IMR-90 (cell line): ENCODE measurements at regions not wholly inside any gene's neighbourhood (a gene's known extent, or its start where the extent isn't known, plus 50 kb on each side); places are given as distances from the start of the nearest gene placed in this dataset.

Experiments used
- ATAC-seq: fragments of 200-7000 bp; cut with Tn5 transposase; 2 replicates; pipeline ENCODE4 v1.9.1; 2020; ENCODE audit warnings: low read depth, mild to moderate bottlenecking, moderate library complexity
- BruUV-seq: library from RNA; stranded (reverse); fragments of 400-500 nt; replicated peaks from 2 replicates; lab custom pipeline; 2021; lab: Mats Ljungman, UMichigan
- CTCF ChIA-PET: fragments of 300-600 bp; formaldehyde crosslinking; extraction: SDS; loops from one replicate; lab custom pipeline; 2021; ENCODE audit warnings: antibody characterized with exemption; lab: Yijun Ruan, JAX
- POLR2A ChIA-PET: fragments of 300-600 bp; sonication (Branson Sonifier 250); formaldehyde crosslinking; loops from one replicate; lab custom pipeline; 2022; ENCODE audit warnings: antibody characterized with exemption; ENCODE audit not compliant: unreplicated experiment; lab: Charles Lee
- DNase-seq: peaks from one replicate; pipeline ENCODE4 v3.0.0; 2013
- H2AFZ ChIP-seq: replicated peaks from 2 replicates; pipeline ENCODE3; 2013; ENCODE audit warnings: low read length, mild to moderate bottlenecking; ENCODE audit not compliant: poor library complexity
- H2AK5ac ChIP-seq: 2 replicates; pipeline ENCODE4 v1.6.1; 2013; ENCODE audit warnings: low read depth, low read length, inconsistent platforms
- H2AK9ac ChIP-seq: replicated peaks from 2 replicates; pipeline ENCODE3; 2013; ENCODE audit warnings: mild to moderate bottlenecking, low read depth, low read length, moderate library complexity; ENCODE audit not compliant: poor library complexity
- H2BK120ac ChIP-seq: 2 replicates; pipeline ENCODE4 v1.6.1; 2013; ENCODE audit warnings: low read depth, low read length, inconsistent platforms
- H2BK15ac ChIP-seq: 3 replicates; pipeline ENCODE4 v1.6.1; 2013; ENCODE audit warnings: low read depth, low read length, inconsistent platforms
- H2BK20ac ChIP-seq: 2 replicates; pipeline ENCODE4 v1.6.1; 2013; ENCODE audit warnings: low read depth, mild to moderate bottlenecking, inconsistent platforms, low read length, moderate library complexity
- H2BK5ac ChIP-seq: 2 replicates; pipeline ENCODE4 v1.6.1; 2013; ENCODE audit warnings: mild to moderate bottlenecking, low read depth, low read length, inconsistent platforms; ENCODE audit not compliant: poor library complexity, severe bottlenecking
- H3K14ac ChIP-seq: replicated peaks from 2 replicates; pipeline ENCODE4 v1.6.1; 2013; ENCODE audit warnings: low read depth, low read length, inconsistent platforms
- H3K18ac ChIP-seq: 2 replicates; pipeline ENCODE4 v1.6.1; 2013; ENCODE audit warnings: low read depth, low read length, control low read depth
- H3K23ac ChIP-seq: 2 replicates; pipeline ENCODE4 v1.6.1; 2013; ENCODE audit warnings: low read depth, low read length, inconsistent platforms
- H3K27ac ChIP-seq: 2 replicates; pipeline ENCODE4 v1.5.1; 2013; ENCODE audit warnings: mild to moderate bottlenecking, control low read depth, low read length; ENCODE audit not compliant: insufficient read depth
- H3K27me3 ChIP-seq: 2 replicates; pipeline ENCODE4 v1.6.1; 2013; ENCODE audit warnings: low read length; ENCODE audit not compliant: control insufficient read depth, insufficient read depth
- H3K36me3 ChIP-seq: 2 replicates; pipeline ENCODE4 v1.6.1; 2013; ENCODE audit warnings: low read length, mixed read lengths; ENCODE audit not compliant: control insufficient read depth, insufficient read depth
- H3K4ac ChIP-seq: 2 replicates; pipeline ENCODE4 v1.6.1; 2013; ENCODE audit warnings: low read depth, low read length, inconsistent platforms
- H3K4me1 ChIP-seq: 2 replicates; pipeline ENCODE4 v1.6.1; 2013; ENCODE audit warnings: low read length, mixed read lengths; ENCODE audit not compliant: control insufficient read depth, insufficient read depth
- H3K4me2 ChIP-seq: 2 replicates; pipeline ENCODE4 v1.6.1; 2013; ENCODE audit warnings: low read depth, mild to moderate bottlenecking, control low read depth, low read length, moderate library complexity
- H3K4me3 ChIP-seq: 2 replicates; pipeline ENCODE4 v1.5.1; 2013; ENCODE audit warnings: low read depth, mild to moderate bottlenecking, control low read depth, low read length, moderate library complexity; ENCODE audit not compliant: insufficient read depth
- H3K56ac ChIP-seq: 2 replicates; pipeline ENCODE4 v1.6.1; 2013; ENCODE audit warnings: low read length, inconsistent platforms; ENCODE audit not compliant: insufficient read depth; ENCODE audit errors: extremely low read depth
- H3K79me1 ChIP-seq, 2 experiments: 2 replicates each; pipeline ENCODE4 v1.6.1; 2013; ENCODE audit warnings: low read length in 2 of 2, inconsistent platforms in 1 of 2, low read depth in 1 of 2
- H3K9ac ChIP-seq: 2 replicates; pipeline ENCODE4 v1.6.1; 2013; ENCODE audit warnings: low read depth, low read length, control low read depth
- H3K9me1 ChIP-seq: 2 replicates; pipeline ENCODE4 v1.6.1; 2013; ENCODE audit warnings: low read length, inconsistent platforms; ENCODE audit not compliant: insufficient read depth
- H3K9me3 ChIP-seq: 2 replicates; pipeline ENCODE4 v1.6.1; 2013; ENCODE audit warnings: low read length; ENCODE audit not compliant: control insufficient read depth, insufficient read depth
- H4K20me1 ChIP-seq: 2 replicates; pipeline ENCODE4 v1.6.1; 2013; ENCODE audit warnings: low read length, inconsistent platforms; ENCODE audit not compliant: insufficient read depth
- H4K5ac ChIP-seq: 2 replicates; pipeline ENCODE4 v1.6.1; 2013; ENCODE audit warnings: mild to moderate bottlenecking, low read depth, low read length, control low read depth
- H4K8ac ChIP-seq, 2 experiments: 2 replicates each; pipeline ENCODE4 v1.6.1; 2013; ENCODE audit warnings: low read depth in 2 of 2, low read length in 2 of 2, control low read depth in 1 of 2, inconsistent platforms in 1 of 2
- H4K91ac ChIP-seq: 2 replicates; pipeline ENCODE4 v1.6.1; 2013; ENCODE audit warnings: low read depth, low read length, inconsistent platforms; ENCODE audit not compliant: insufficient read depth
- NFE2L2 ChIP-seq: fragments of 150-350 bp; IDR thresholded peaks from 2 replicates; pipeline ENCODE4 v1.6.1; 2016; ENCODE audit warnings: low read depth, mild to moderate bottlenecking, low read length
- RFX5 ChIP-seq: IDR thresholded peaks from 2 replicates; pipeline ENCODE4 v1.8.0; 2012; ENCODE audit warnings: low read depth, mild to moderate bottlenecking, low read length, moderate library complexity
- SMC3 ChIP-seq: fragments of 150-350 bp; IDR thresholded peaks from 2 replicates; pipeline ENCODE4 v1.6.1; 2016; ENCODE audit warnings: low read depth, mild to moderate bottlenecking, antibody characterized with exemption, low read length, moderate library complexity
- WGBS, 2 experiments: methylation state at CpG; one replicate each; pipeline versions ENCODE4 v1.1.5 to v1.1.7; 2013; ENCODE audit warnings: missing lambda C conversion rate in 2 of 2; ENCODE audit not compliant: insufficient read length in 1 of 2; ENCODE audit errors: extremely low coverage in 2 of 2; 5-methylcytosine and 5-hydroxymethylcytosine counted together
- dilution Hi-C: fragments of 300-500 bp; cut with HindIII; formaldehyde crosslinking; loops from one replicate; pipeline ENCODE4 v1.14.3; 2018; ENCODE audit warnings: low sequenced_read_pairs; ENCODE audit not compliant: unreplicated experiment
- in situ Hi-C: fragments of 300-500 bp; cut with MboI; formaldehyde crosslinking; loops from 3 replicates; pipeline ENCODE4 v1.14.3; 2019; ENCODE audit warnings: low sequenced_read_pairs, inconsistent platforms, mixed read lengths
- intact Hi-C: fragments of 100-400 bp; cut with micrococcal nuclease; formaldehyde crosslinking; loops from 2 replicates; pipeline ENCODE4 v1.10.0; 2022

- dilution Hi-C loops, result no loop called here
- DNase-seq, result no peak
- no peak overlapping the region for H2BK120ac ChIP-seq
- 100% methylated on average over 4 of the region's 21 CpGs; no CpG with 5 or more reads in 1 of the 2 experiments for WGBS, 2 experiments
- H3K56ac ChIP-seq, result no peak overlapping the region
- H3K79me1 ChIP-seq, result no peaks in the 10 kb centered on the region; a peak in 1 of 4 replicates
- peaks cover 8% of the 10 kb centered on the region; the same call in 1 of the 2 replicates for H3K9me1 ChIP-seq
- H2AK5ac ChIP-seq, result 0 out of 2 replicates have a peak overlapping the region, but pooled peaks have one; percentile 26
- ChIA-PET POLR2A (no interaction called here), CTCF (no interaction called here)
- in situ Hi-C loops, result no loop called here
- no peaks in the 10 kb centered on the region for H3K9me3 ChIP-seq
- no peak overlapping the region for H3K23ac ChIP-seq
- H3K9ac ChIP-seq, result no peak overlapping the region
- peak overlapping the region; percentile 36 for H2AFZ ChIP-seq
- no peak overlapping the region for H2BK15ac ChIP-seq
- H3K4me1 ChIP-seq, result peaks cover 16% of the 10 kb centered on the region
- no peak overlapping the region for H2BK5ac ChIP-seq
- no peak overlapping the region for H3K4me2 ChIP-seq
- no peaks in the 10 kb centered on the region for H3K27me3 ChIP-seq
- no peak overlapping the region for H4K8ac ChIP-seq
- no peak overlapping the region for H3K27ac ChIP-seq
- no peak overlapping the region for H3K18ac ChIP-seq
- TF ChIP-seq SMC3 (no peak), NFE2L2 (no peak), RFX5 (no peak)
- H4K91ac ChIP-seq, result 0 out of 2 replicates have a peak overlapping the region, but pooled peaks have one; percentile 2
- no peak overlapping the region for H4K5ac ChIP-seq
- no peak for ATAC-seq
- no TSS peak for BruUV-seq
- H4K20me1 ChIP-seq, result no peaks in the 10 kb centered on the region
- no peak overlapping the region for H3K4me3 ChIP-seq
- H2BK20ac ChIP-seq, result no peak overlapping the region
- H3K36me3 ChIP-seq, result no peaks in the 10 kb centered on the region
- H3K14ac ChIP-seq, result no peak overlapping the region
- peak overlapping the region; percentile 1 for H2AK9ac ChIP-seq
- intact Hi-C loops, result no loop called here
- H3K4ac ChIP-seq, result no peak overlapping the region
These were observed 92.5 kb downstream of the ZFP36L2 start for GRCh38 chr2:43133708-43134570.
